Mucosa of gallbladder (tissue), 1 donor: ENCODE measurements at regions not wholly inside any gene's neighbourhood (a gene's known extent, or its start where the extent isn't known, plus 50 kb on each side); places are given as distances from the start of the nearest gene placed in this dataset.

Source experiments
- DNase-seq: peaks from one replicate; pipeline ENCODE4 v3.0.0-alpha.2; 2020; ENCODE audit warnings: low spot score
- donor health status: DM: no; HTN: no; CAD: no.

- DNase-seq, result no peak
These were observed 83.1 kb upstream of the FNDC3B start for GRCh38 chr3:171956181-171956683.

- no peak for DNase-seq
These were observed 82.7 kb upstream of the FNDC3B start for GRCh38 chr3:171956705-171957104.

- DNase-seq, result peak; percentile 20
These were observed 79.8 kb upstream of the FNDC3B start for GRCh38 chr3:171959532-171960089.

GRCh38 chr3:171960159-171960558, 79.2 kb upstream of the FNDC3B start:
- no peak for DNase-seq

- no peak for DNase-seq
These were observed 77.1 kb upstream of the FNDC3B start for GRCh38 chr3:171962137-171962720.

- DNase-seq, result no peak
These were observed 75.8 kb upstream of the FNDC3B start for GRCh38 chr3:171963546-171963945.

- DNase-seq, result no peak
These were observed 74.2 kb upstream of the FNDC3B start for GRCh38 chr3:171965067-171965712.

- DNase-seq, result no peak
These were observed 72.7 kb upstream of the FNDC3B start for GRCh38 chr3:171966533-171967136.

- DNase-seq, result peak; percentile 40
These were observed 72.1 kb upstream of the FNDC3B start for GRCh38 chr3:171967137-171967783.

GRCh38 chr3:171967932-171968678, 71.3 kb upstream of the FNDC3B start:
- no peak for DNase-seq

GRCh38 chr3:171970301-171970788, 69.0 kb upstream of the FNDC3B start:
- no peak for DNase-seq

- no peak for DNase-seq
These were observed 67.4 kb upstream of the FNDC3B start for GRCh38 chr3:171971919-171972514.

- peak; percentile 25 for DNase-seq
These were observed 66.5 kb upstream of the FNDC3B start for GRCh38 chr3:171972871-171973348.

- DNase-seq, result no peak
These were observed 64.2 kb upstream of the FNDC3B start for GRCh38 chr3:171974986-171975837.

GRCh38 chr3:171976526-171976925, 62.9 kb upstream of the FNDC3B start:
- no peak for DNase-seq

GRCh38 chr3:171977441-171977840, 61.9 kb upstream of the FNDC3B start:
- no peak for DNase-seq

- no peak for DNase-seq
These were observed 61.5 kb upstream of the FNDC3B start for GRCh38 chr3:171977860-171978259.

- no peak for DNase-seq
These were observed 61.0 kb upstream of the FNDC3B start for GRCh38 chr3:171978390-171978789.

GRCh38 chr3:171979081-171979480, 60.3 kb upstream of the FNDC3B start:
- DNase-seq, result no peak
